Endodermal cell (in vitro differentiated cells): ENCODE measurements at regions not wholly inside any gene's neighbourhood (a gene's known extent, or its start where the extent isn't known, plus 50 kb on each side); places are given as distances from the start of the nearest gene placed in this dataset.

Experiments
- DNase-seq: peaks from one replicate; pipeline ENCODE4 v3.0.0-alpha.2; 2017
- H3K27ac ChIP-seq: 2 replicates; pipeline ENCODE4 v1.5.1; 2013; ENCODE audit warnings: mild to moderate bottlenecking, low read depth, low read length, moderate library complexity
- H3K27me3 ChIP-seq: 2 replicates; pipeline ENCODE4 v1.6.1; 2013; ENCODE audit warnings: mild to moderate bottlenecking, low read length, moderate library complexity; ENCODE audit not compliant: insufficient read depth, control insufficient read depth, poor library complexity, severe bottlenecking
- H3K36me3 ChIP-seq: 2 replicates; pipeline ENCODE4 v1.7.0; 2013; ENCODE audit warnings: mild to moderate bottlenecking, low read length, moderate library complexity; ENCODE audit not compliant: control insufficient read depth, insufficient read depth
- H3K4me1 ChIP-seq: one replicate; pipeline ENCODE4 v1.7.0; 2013; ENCODE audit warnings: low read length; ENCODE audit not compliant: control insufficient read depth, insufficient read depth
- H3K4me3 ChIP-seq: 2 replicates; pipeline ENCODE4 v1.5.1; 2013; ENCODE audit warnings: mild to moderate bottlenecking, low read length, moderate library complexity
- H3K9ac ChIP-seq: 2 replicates; pipeline ENCODE4 v1.6.1; 2013; ENCODE audit warnings: mild to moderate bottlenecking, low read length, moderate library complexity; ENCODE audit not compliant: poor library complexity, severe bottlenecking; ENCODE audit errors: extremely low read depth
- H3K9me3 ChIP-seq: 2 replicates; pipeline ENCODE4 v1.6.1; 2013; ENCODE audit warnings: mild to moderate bottlenecking, low read length, moderate library complexity; ENCODE audit not compliant: control insufficient read depth
- H3K27ac Mint-ChIP-seq: 2 replicates; pipeline ENCODE4 v1.8.0; 2020; ENCODE audit warnings: mixed read lengths
- H3K27me3 Mint-ChIP-seq: 2 replicates; pipeline ENCODE4 v1.8.0; 2021; ENCODE audit warnings: mild to moderate bottlenecking, mixed read lengths; ENCODE audit not compliant: insufficient read depth
- H3K36me3 Mint-ChIP-seq: 2 replicates; pipeline ENCODE4 v1.8.0; 2020; ENCODE audit warnings: low read depth, mixed read lengths
- H3K4me1 Mint-ChIP-seq: 2 replicates; pipeline ENCODE4 v1.8.0; 2020; ENCODE audit warnings: mixed read lengths
- H3K4me3 Mint-ChIP-seq: 2 replicates; pipeline ENCODE4 v1.8.0; 2020; ENCODE audit warnings: mild to moderate bottlenecking, moderate library complexity, mixed read lengths
- H3K9me3 Mint-ChIP-seq: 2 replicates; pipeline ENCODE4 v1.8.0; 2020; ENCODE audit warnings: mild to moderate bottlenecking, mixed read lengths
- CTCF ChIP-seq: fragments of 200-600 bp; sonication (generic); conservative IDR thresholded peaks from 2 replicates; pipeline ENCODE4 v1.5.0; 2021; ENCODE audit warnings: antibody characterized with exemption, mild to moderate bottlenecking
- WGBS, 2 experiments: methylation state at CpG; one replicate each; pipeline versions ENCODE4 v1.1.5 to v1.1.7; 2013; ENCODE audit warnings: missing lambda C conversion rate in 2 of 2, mixed read lengths in 1 of 2; ENCODE audit not compliant: insufficient coverage in 1 of 2, insufficient read length in 1 of 2; 5-methylcytosine and 5-hydroxymethylcytosine counted together

- H3K9ac ChIP-seq, result no peak overlapping the region
- Mint-ChIP-seq H3K27ac (no peak overlapping the region), H3K4me3 (no peak overlapping the region), H3K27me3 (peaks cover 84% of the 10 kb centered on the region), H3K9me3 (no peaks in the 10 kb centered on the region), H3K36me3 (no peaks in the 10 kb centered on the region), H3K4me1 (no peaks in the 10 kb centered on the region)
- H3K36me3 ChIP-seq, result no peaks in the 10 kb centered on the region
- peaks cover 90% of the 10 kb centered on the region for H3K27me3 ChIP-seq
- no peak overlapping the region for H3K4me3 ChIP-seq
- H3K27ac ChIP-seq, result no peak overlapping the region
- WGBS, 2 experiments, result 94 to 100% methylated on average over 2 of the region's 2 CpGs
- no peaks in the 10 kb centered on the region for H3K4me1 ChIP-seq
- DNase-seq, result no peak
- H3K9me3 ChIP-seq, result no peaks in the 10 kb centered on the region
- TF ChIP-seq CTCF, result no peak
Measured at GRCh38 chr11:27807596-27807995, 107.3 kb upstream of the BDNF start.

GRCh38 chr11:27806122-27806521 is 105.9 kb upstream of the BDNF start:
- no peak overlapping the region for H3K4me3 Mint-ChIP-seq
- no peaks in the 10 kb centered on the region for H3K36me3 ChIP-seq
- no peak overlapping the region for H3K9ac ChIP-seq
- no peak for TF ChIP-seq CTCF
- no peaks in the 10 kb centered on the region for H3K9me3 ChIP-seq
- H3K4me3 ChIP-seq, result no peak overlapping the region
- DNase-seq, result peak; percentile 57
- no peaks in the 10 kb centered on the region for H3K4me1 ChIP-seq
- H3K9me3 Mint-ChIP-seq, result no peaks in the 10 kb centered on the region
- peaks cover 90% of the 10 kb centered on the region for H3K27me3 ChIP-seq
- H3K36me3 Mint-ChIP-seq, result no peaks in the 10 kb centered on the region
- no peak overlapping the region for H3K27ac Mint-ChIP-seq
- H3K27me3 Mint-ChIP-seq, result peaks cover 88% of the 10 kb centered on the region
- no peak overlapping the region for H3K27ac ChIP-seq
- WGBS, 2 experiments, result 78% methylated on average over 19 of the region's 19 CpGs; no CpG with 5 or more reads in 1 of the 2 experiments
- H3K4me1 Mint-ChIP-seq, result peaks cover under 1% of the 10 kb centered on the region

- Mint-ChIP-seq H3K36me3 (no peaks in the 10 kb centered on the region), H3K27ac (no peak overlapping the region), H3K9me3 (peaks cover 14% of the 10 kb centered on the region), H3K4me1 (peaks cover 24% of the 10 kb centered on the region), H3K4me3 (no peak overlapping the region), H3K27me3 (peaks cover 97% of the 10 kb centered on the region)
- H3K4me1 ChIP-seq, result peaks cover 8% of the 10 kb centered on the region
- H3K9me3 ChIP-seq, result peaks cover 5% of the 10 kb centered on the region
- TF ChIP-seq CTCF, result no peak
- H3K9ac ChIP-seq, result no peak overlapping the region
- DNase-seq, result peak; percentile 72
- H3K27ac ChIP-seq, result no peak overlapping the region
- H3K36me3 ChIP-seq, result no peaks in the 10 kb centered on the region
- H3K27me3 ChIP-seq, result peaks cover 93% of the 10 kb centered on the region
- H3K4me3 ChIP-seq, result peak overlapping the region; percentile 43
- whole genome bisulfite sequencing, 2 experiments, result 3 to 18% methylated on average over 4 to 9 of the region's 9 CpGs
Measured at GRCh38 chr11:27795955-27796861, 96.0 kb upstream of the BDNF start.
